IPS-NIHi7 (cell line): ENCODE measurements at regions not wholly inside any gene's neighbourhood (a gene's known extent, or its start where the extent isn't known, plus 50 kb on each side); places are given as distances from the start of the nearest gene placed in this dataset.
A peak's percentile ranks its signal among the peaks of the same experiment; 100 is the strongest.

Experiments used
- DNase-seq: peaks from one replicate; pipeline ENCODE4 v3.0.0; 2012; ENCODE audit warnings: mixed read lengths; ENCODE audit errors: extremely low spot score

- DNase-seq = no peak
Observed at GRCh38 chr9:90022474-90022873, 417.7 kb downstream of the GADD45G start.

- DNase-seq = no peak
Observed at GRCh38 chr9:90023861-90024260, 419.0 kb downstream of the GADD45G start.

GRCh38 chr9:90024409-90024808 lies 419.6 kb downstream of the GADD45G start:
- no peak for DNase-seq

GRCh38 chr9:90024823-90025222 lies 420.0 kb downstream of the GADD45G start:
- DNase-seq = no peak

- DNase-seq = peak; percentile 48
Observed at GRCh38 chr9:90025816-90026215, 421.0 kb downstream of the GADD45G start.

- DNase-seq = no peak
Observed at GRCh38 chr9:90027296-90027790, 422.5 kb downstream of the GADD45G start.

GRCh38 chr9:90029386-90029785 lies 424.6 kb downstream of the GADD45G start:
- no peak for DNase-seq

- no peak for DNase-seq
Observed at GRCh38 chr9:90029996-90030395, 425.2 kb downstream of the GADD45G start.

GRCh38 chr9:90032296-90033027 lies 427.6 kb downstream of the GADD45G start:
- DNase-seq = no peak

- no peak for DNase-seq
Observed at GRCh38 chr9:90033028-90033650, 428.3 kb downstream of the GADD45G start.

- no peak for DNase-seq
Observed at GRCh38 chr9:90034071-90034470, 429.3 kb downstream of the GADD45G start.

GRCh38 chr9:90035471-90035870 lies 430.7 kb downstream of the GADD45G start:
- DNase-seq = no peak

GRCh38 chr9:90037146-90037797 lies 432.5 kb downstream of the GADD45G start:
- DNase-seq = no peak

GRCh38 chr9:90038763-90039162 lies 434.0 kb downstream of the GADD45G start:
- no peak for DNase-seq

- no peak for DNase-seq
Observed at GRCh38 chr9:90044263-90044662, 439.5 kb downstream of the GADD45G start.

GRCh38 chr9:90044710-90045151 lies 439.9 kb downstream of the GADD45G start:
- DNase-seq = no peak

GRCh38 chr9:90046317-90046861 lies 441.6 kb downstream of the GADD45G start:
- DNase-seq = no peak

- DNase-seq = no peak
Observed at GRCh38 chr9:90047828-90048227, 443.0 kb downstream of the GADD45G start.

- no peak for DNase-seq
Observed at GRCh38 chr9:90052366-90052765, 447.6 kb downstream of the GADD45G start.

GRCh38 chr9:90053027-90053426 lies 448.2 kb downstream of the GADD45G start:
- peak; percentile 53 for DNase-seq

GRCh38 chr9:90054810-90055209 lies 450.0 kb downstream of the GADD45G start:
- DNase-seq = no peak

GRCh38 chr9:90055226-90055625 lies 450.4 kb downstream of the GADD45G start:
- DNase-seq = no peak
